Prostate gland (tissue), 2 donors: ENCODE measurements at regions not wholly inside any gene's neighbourhood (a gene's known extent, or its start where the extent isn't known, plus 50 kb on each side); places are given as distances from the start of the nearest gene placed in this dataset.

Source experiments
- DNase-seq: peaks from one replicate; pipeline ENCODE4 v3.0.0-alpha.2; 2019; ENCODE audit warnings: low spot score
- H3K27ac ChIP-seq, 2 donors: fragments of 200-600 bp; sonication (generic); 2 replicates each; pipeline ENCODE4 v1.5.1; 2017 to 2019
- H3K27me3 ChIP-seq: fragments of 200-600 bp; sonication (generic); replicated peaks from 2 replicates; pipeline ENCODE4 v1.5.1; 2019; ENCODE audit not compliant: insufficient read depth
- H3K36me3 ChIP-seq, 2 donors: fragments of 200-600 bp; sonication (generic); 1 replicate in 1 of 2; 2 replicates in 1 of 2; pipeline versions ENCODE4 v1.5.1 to v1.8.1; 2017 to 2019
- H3K4me1 ChIP-seq: fragments of 200-600 bp; sonication (generic); replicated peaks from 2 replicates; pipeline ENCODE4 v1.5.1; 2019
- H3K4me3 ChIP-seq, 2 donors: fragments of 200-600 bp; sonication (generic); 2 replicates each; pipeline ENCODE4 v1.5.1; 2017 to 2019
- H3K9me3 ChIP-seq: fragments of 200-600 bp; sonication (generic); 2 replicates; pipeline ENCODE4 v1.5.1; 2017
- CTCF ChIP-seq, 4 experiments: fragments of 200-600 bp in 2 of 4; fragments of 450-650 bp in 2 of 4; sonication (generic) in 2 of 4; IDR thresholded peaks; 1 replicate in 3 of 4; 2 replicates in 1 of 4; pipeline ENCODE4 v1.5.1; 2016 to 2019; ENCODE audit warnings: antibody characterized with exemption in 4 of 4, mild to moderate bottlenecking in 2 of 4, moderate library complexity in 2 of 4
- POLR2A ChIP-seq: fragments of 450-650 bp; IDR thresholded peaks from one replicate; pipeline ENCODE4 v1.6.1; 2016; ENCODE audit warnings: antibody characterized with exemption, mild to moderate bottlenecking
- POLR2AphosphoS5 ChIP-seq: sonication (generic); formaldehyde crosslinking; IDR thresholded peaks from one replicate; pipeline ENCODE4 v1.6.1; 2017; ENCODE audit warnings: antibody characterized with exemption
- whole genome bisulfite sequencing: methylation state at CpG from one replicate; pipeline ENCODE4 v1.1.5; 2018; 5-methylcytosine and 5-hydroxymethylcytosine counted together
- intact Hi-C: fragments of 100-400 bp; cut with DNase I; formaldehyde crosslinking; loops from one replicate; pipeline ENCODE4 v1.14.2; 2022

GRCh38 chr2:96430394-96430988 is 74.7 kb downstream of the NEURL3 start:
- Histone ChIP-seq H3K36me3 (no peaks in the 10 kb centered on the region), H3K9me3 (no peaks in the 10 kb centered on the region), H3K27ac (no peak overlapping the region), H3K4me1 (no peaks in the 10 kb centered on the region), H3K4me3 (no peak overlapping the region), H3K27me3 (no peaks in the 10 kb centered on the region)
- no peak for DNase-seq
- no peak for TF ChIP-seq POLR2AphosphoS5
- no peak for TF ChIP-seq POLR2A
- no peak for TF ChIP-seq CTCF (IDR thresholded peaks at IDR 0.05)
- intact Hi-C loops, result no loop called here
- WGBS, result 100% methylated on average over 3 of the region's 4 CpGs

GRCh38 chr2:96427917-96428316 is 77.2 kb downstream of the NEURL3 start:
- 50% methylated on average over 1 of the region's 1 CpG for WGBS
- H3K27me3 ChIP-seq, result no peaks in the 10 kb centered on the region
- intact Hi-C loops, result no loop called here
- H3K27ac ChIP-seq, result no peak overlapping the region
- TF ChIP-seq POLR2AphosphoS5, result peak; percentile 30
- TF ChIP-seq POLR2A, result no peak
- TF ChIP-seq CTCF (IDR thresholded peaks at IDR 0.05), result no peak
- no peaks in the 10 kb centered on the region for H3K9me3 ChIP-seq
- no peak for DNase-seq
- no peaks in the 10 kb centered on the region for H3K36me3 ChIP-seq
- H3K4me3 ChIP-seq, result no peak overlapping the region
- no peaks in the 10 kb centered on the region for H3K4me1 ChIP-seq

- no peaks in the 10 kb centered on the region for H3K36me3 ChIP-seq
- no peaks in the 10 kb centered on the region for H3K9me3 ChIP-seq
- TF ChIP-seq POLR2AphosphoS5, result no peak
- TF ChIP-seq POLR2A, result no peak
- TF ChIP-seq CTCF (IDR thresholded peaks at IDR 0.05), result no peak
- H3K27ac ChIP-seq, result no peak overlapping the region
- no peak overlapping the region for H3K4me3 ChIP-seq
- no peaks in the 10 kb centered on the region for H3K27me3 ChIP-seq
- no peak for DNase-seq
- WGBS, result 86% methylated on average over 4 of the region's 4 CpGs
- intact Hi-C loops, result no loop called here
- H3K4me1 ChIP-seq, result no peaks in the 10 kb centered on the region
Observed at GRCh38 chr2:96427169-96427568, 78.0 kb downstream of the NEURL3 start.

GRCh38 chr2:96423828-96424227 is 81.3 kb downstream of the NEURL3 start:
- TF ChIP-seq CTCF (IDR thresholded peaks at IDR 0.05) (no peak), POLR2A (no peak), POLR2AphosphoS5 (no peak)
- 56% methylated on average over 2 of the region's 2 CpGs for WGBS

More at GRCh38 chr2:96423828-96424227, 81.3 kb downstream of the NEURL3 start:
- Histone ChIP-seq H3K36me3 (no peaks in the 10 kb centered on the region), H3K4me3 (no peak overlapping the region), H3K4me1 (no peaks in the 10 kb centered on the region), H3K27me3 (no peaks in the 10 kb centered on the region), H3K9me3 (no peaks in the 10 kb centered on the region), H3K27ac (no peak overlapping the region)
- intact Hi-C loops, result no loop called here
- DNase-seq, result no peak
